NCI-H82 treated with DMSO at 0.1 percent for 48 hours (cell line): ENCODE measurements at regions not wholly inside any gene's neighbourhood (a gene's known extent, or its start where the extent isn't known, plus 50 kb on each side); places are given as distances from the start of the nearest gene placed in this dataset.
A peak's percentile ranks its signal among the peaks of the same experiment; 100 is the strongest.
"Not testable (repeated sequence)": the region's sequence is repeated elsewhere in the genome, so short reads cannot be mapped to it uniquely, and the experiment has no call there.

ENCODE experiments used
- DNase-seq: peaks from one replicate; lab custom pipeline; 2025; ENCODE audit not compliant: unreplicated experiment; lab: John Stamatoyannopoulos, UW

- no peak for DNase-seq
These were observed 89.1 kb downstream of the KATNIP start for GRCh38 chr16:27638833-27639560.

DNA sequence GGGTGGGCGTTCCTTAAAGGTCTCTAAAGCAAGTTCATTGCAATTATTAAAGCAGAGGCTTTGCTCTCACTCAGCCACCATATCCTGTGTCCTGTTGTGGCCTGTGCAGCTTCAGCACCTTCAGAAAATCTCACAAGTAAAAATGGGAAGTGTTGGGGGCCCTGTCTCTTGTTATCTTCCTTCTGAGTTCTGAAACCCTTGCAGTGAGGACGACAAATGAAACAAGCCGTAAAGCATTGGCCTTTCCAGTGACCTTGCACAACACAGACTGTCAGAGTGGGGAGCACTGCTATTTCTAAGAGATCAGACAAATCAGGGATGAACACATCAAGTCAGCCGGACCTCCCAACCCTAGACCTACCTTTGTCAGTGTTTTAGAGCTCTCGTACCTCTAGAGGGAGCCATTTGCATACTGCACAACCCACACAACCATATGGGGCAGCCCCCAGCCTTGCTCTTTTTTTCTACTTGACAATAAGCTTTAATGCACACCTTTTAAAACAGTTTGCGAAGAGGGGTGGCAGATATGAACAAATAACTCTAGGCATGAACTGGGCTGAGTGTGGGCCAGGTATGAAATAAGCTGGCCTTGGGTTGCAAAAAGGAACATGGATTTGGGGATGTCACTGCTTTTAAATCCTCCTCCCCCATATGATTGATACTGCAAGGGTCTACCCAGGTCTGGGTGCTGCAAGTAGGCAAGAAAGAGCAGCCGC, 89.8 kb downstream of the KATNIP start:
- peak; percentile 68 for DNase-seq

DNA sequence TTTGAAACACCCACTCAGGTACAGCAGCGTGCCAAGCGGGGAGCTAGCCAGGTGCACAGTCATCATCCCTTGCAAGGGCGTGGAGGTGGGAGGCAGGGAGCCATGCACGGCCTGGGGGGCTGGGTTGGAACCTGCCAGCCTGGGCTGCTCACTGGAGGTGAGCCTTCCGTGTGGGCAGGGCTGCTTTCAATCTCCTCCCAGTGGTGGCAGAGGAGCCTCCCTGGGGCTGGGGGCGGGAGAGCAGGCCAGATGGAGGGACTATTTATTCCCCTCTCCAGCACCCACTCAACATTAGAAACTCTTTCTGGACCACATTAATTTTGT, 90.3 kb downstream of the KATNIP start:
- no peak for DNase-seq

GRCh38 chr16:27641260-27641659, 91.3 kb downstream of the KATNIP start:
- DNase-seq = no peak

GRCh38 chr16:27641734-27642415, 91.9 kb downstream of the KATNIP start:
- DNase-seq = not testable (repeated sequence)

GRCh38 chr16:27642756-27643155, 92.8 kb downstream of the KATNIP start:
- DNase-seq = peak; percentile 19

- no peak for DNase-seq
These were observed 94.2 kb downstream of the KATNIP start for GRCh38 chr16:27644165-27644564.

- DNase-seq = no peak
These were observed 95.5 kb downstream of the KATNIP start for GRCh38 chr16:27645396-27645795.

GRCh38 chr16:27646806-27647205, 96.9 kb downstream of the KATNIP start:
- no peak for DNase-seq

DNA sequence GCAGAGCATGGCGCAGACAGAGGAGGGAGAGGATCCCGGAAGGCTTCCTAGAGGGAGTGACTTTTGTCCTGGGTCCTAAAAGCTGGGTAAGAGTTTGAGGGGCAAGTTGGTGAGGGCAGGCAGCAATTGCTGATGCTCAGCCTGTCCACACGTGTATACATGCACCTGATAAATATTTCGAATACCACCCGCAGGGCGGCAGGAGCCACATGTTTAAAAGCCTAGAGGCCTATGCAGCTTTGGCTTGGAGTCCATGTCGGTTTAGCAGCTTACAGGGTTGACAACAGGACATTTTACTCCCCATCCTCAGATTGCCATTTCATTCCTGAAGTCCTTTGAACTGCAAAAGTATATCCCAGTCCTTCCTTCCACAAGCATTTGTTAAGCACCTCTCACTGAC, 99.1 kb downstream of the KATNIP start:
- DNase-seq = no peak

- no peak for DNase-seq
These were observed 100.2 kb downstream of the KATNIP start for GRCh38 chr16:27650073-27650701.

GRCh38 chr16:27651301-27651700, 101.4 kb downstream of the KATNIP start:
- DNase-seq = no peak

GRCh38 chr16:27657811-27658210, 107.9 kb downstream of the KATNIP start:
- no peak for DNase-seq

DNA sequence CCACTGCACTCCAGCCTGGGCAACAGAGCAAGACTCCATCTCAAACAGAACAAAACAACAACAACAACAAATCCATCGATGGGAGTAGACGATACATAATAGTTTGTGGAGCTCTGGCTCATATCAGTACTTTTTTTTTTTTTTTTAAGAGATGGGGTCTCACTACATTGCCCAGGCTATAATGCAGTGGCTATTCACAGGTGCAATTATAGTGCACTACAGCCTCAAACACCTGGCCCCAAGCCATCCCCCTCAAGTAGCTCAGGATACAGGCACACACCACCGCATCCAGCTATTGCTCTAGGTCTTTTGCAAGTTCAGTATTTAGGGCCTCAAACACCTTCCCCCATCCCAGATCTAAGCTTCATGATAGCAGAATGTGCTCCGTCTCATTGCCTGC, 110.6 kb downstream of the KATNIP start:
- no peak for DNase-seq

GRCh38 chr16:27663235-27663634, 113.3 kb downstream of the KATNIP start:
- DNase-seq = not testable (repeated sequence)

DNA sequence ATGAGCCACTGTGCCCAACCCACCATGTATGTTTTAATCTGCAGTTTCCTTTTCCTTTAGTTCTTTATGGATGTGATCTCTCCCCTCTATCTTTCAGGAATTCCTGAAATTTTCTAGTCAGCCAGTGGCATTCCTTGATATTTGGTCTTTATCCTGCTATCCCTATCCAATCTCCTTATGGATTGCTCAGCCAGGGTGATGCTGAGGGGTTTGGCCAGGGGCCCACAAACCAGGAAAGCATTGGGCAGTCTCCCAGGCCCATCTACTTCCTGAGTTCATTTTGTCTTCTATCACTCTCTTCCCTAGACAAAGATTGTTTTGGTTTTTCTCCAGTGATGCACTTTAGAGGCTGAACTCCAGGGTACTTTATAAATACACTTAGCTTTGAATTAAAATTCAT, 115.9 kb downstream of the KATNIP start:
- no peak for DNase-seq

DNA sequence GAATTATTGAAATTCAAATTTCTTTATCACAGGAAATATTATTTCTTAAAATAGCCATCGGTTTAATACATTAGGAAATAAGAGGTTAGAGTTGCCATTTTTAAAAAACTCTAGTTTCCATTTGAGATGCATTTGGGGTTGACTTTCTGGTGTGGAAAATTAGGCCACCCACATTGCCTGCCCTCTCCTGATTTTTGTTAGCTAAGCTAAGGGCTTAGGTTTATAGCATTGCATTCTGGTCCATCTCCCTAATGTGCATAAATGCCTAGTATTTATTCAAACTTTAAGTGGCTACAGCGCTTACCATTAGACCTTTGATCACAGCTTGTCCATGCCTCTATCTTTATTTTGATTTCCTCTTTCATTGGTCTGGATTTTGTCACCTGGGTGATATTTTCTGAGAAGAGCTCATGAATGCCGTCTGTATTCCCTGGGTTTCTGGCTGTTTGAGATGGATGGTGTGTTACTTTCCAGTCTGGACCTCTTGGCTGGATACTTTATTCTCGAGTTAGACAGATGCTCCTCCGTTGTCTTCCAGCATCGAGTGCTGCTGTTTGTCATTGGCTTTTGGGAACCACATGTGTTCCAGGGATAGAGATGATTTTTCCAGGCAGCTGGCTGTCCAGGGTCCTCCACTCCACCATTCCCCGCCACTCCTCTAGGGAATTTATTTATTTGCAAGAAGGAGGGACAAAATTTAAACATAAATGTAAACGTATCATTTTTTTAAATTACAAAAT, 120.3 kb downstream of the KATNIP start:
- DNase-seq = no peak

DNA sequence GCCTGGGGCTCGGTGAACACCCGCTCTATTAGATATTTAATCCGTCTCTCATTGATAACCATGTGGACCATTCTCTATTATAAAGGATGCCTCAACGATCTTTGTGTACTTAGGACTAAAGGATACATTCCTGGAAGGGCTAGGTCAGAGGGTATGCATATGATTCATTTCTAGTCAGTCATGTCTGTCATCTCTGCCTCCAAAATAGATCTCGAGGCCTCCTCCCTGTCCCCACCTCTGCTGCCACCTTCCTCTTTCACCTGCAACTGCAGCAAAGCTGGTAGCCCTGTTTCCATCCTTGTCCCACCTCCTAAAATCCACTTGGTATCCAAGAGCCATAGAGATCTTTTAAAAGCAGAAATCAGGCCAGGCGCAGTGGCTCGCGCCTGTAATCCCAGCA, 121.5 kb downstream of the KATNIP start:
- no peak for DNase-seq

DNA sequence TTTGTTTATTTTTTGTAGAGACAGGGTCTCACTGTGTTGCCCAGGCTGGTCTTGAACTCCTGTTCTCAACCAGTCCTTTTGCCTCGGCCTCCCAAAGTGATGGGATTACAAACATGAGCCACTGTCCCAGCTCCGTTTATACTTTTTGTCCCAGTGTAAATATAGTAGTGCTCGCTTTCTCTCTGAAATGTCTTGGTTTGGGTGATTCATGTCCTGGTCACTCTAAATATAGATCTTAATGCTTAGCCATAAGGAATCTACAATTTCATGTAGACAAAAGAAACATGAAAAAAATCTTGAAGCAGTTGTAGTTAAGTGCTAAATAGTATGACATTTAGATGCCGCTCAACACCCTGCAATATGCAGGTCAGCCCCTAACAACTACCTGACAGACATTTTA, 126.9 kb downstream of the KATNIP start:
- no peak for DNase-seq

DNA sequence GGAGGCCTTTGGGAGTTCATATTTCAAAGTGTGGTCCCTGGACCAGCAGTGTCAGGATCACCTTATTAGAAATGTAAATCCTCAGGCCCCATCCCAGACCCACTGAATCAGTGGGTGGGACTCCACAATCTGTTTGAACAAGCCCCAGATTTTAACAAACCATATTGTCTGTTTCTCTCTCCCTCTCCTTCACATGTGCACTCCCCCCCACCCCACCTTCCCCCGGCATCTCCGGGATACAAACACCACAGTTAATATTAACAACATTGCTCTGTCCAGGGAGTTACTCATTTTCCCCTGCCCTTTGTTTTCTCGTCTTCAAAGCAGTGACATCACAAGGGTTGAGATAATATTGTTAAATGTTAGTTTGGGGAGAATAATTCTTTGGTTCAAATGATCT, 127.3 kb downstream of the KATNIP start:
- no peak for DNase-seq

DNA sequence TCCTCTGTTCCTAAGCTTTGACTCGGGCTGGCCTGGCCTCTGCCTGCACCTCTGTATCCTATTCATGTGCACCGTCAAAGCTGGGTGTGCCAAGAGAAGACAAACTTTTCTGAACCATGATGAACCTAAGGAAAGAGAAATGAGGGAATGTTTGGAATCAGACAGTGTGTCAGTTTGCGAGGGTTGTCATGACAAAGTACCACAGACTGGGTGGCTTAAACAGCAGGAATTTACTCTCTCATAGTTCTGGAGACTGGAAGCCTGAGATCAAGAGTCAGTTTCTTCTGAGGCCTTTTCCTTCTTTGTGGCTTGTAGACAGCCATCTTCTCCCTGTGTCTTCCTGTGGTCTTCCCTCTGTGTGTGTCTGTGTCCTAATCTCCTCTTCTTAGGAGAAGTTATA, 129.0 kb downstream of the KATNIP start:
- DNase-seq = no peak
